ENCODE measurements at regions not wholly inside any gene's neighbourhood (a gene's known extent, or its start where the extent isn't known, plus 50 kb on each side); places are given as distances from the start of the nearest gene placed in this dataset.

- TF ChIP-seq POLR2A (IDR thresholded peaks at IDR 0.05): no peak
- peak; percentile 27 to 66 (median 45) for TF ChIP-seq CTCF (IDR thresholded peaks at IDR 0.05)
- TF ChIP-seq POLR2AphosphoS5 (IDR thresholded peaks at IDR 0.05): no peak
- no peak for TF ChIP-seq EP300 (IDR thresholded peaks at IDR 0.05)
Observed at GRCh38 chr11:30143098-30143705, 87.6 kb upstream of the FSHB start.

Measured in gastroesophageal sphincter (tissue), 3 donors.